Sigmoid colon (tissue), 6 donors: ENCODE measurements at regions not wholly inside any gene's neighbourhood (a gene's known extent, or its start where the extent isn't known, plus 50 kb on each side); places are given as distances from the start of the nearest gene placed in this dataset.

Experiments
- DNase-seq: peaks from one replicate; pipeline ENCODE4 v3.0.0-alpha.2; 2019
- H3K27ac ChIP-seq, 4 donors: fragments of 200-600 bp; sonication (generic); one replicate each; pipeline ENCODE4 v1.5.1; 2016 to 2019; ENCODE audit warnings: mild to moderate bottlenecking in 1 of 4
- H3K27me3 ChIP-seq, 3 donors: fragments of 200-600 bp; sonication (generic); one replicate each; pipeline ENCODE4 v1.5.1; 2019; ENCODE audit warnings: mild to moderate bottlenecking in 1 of 3
- H3K36me3 ChIP-seq, 4 donors: fragments of 200-600 bp; sonication (generic); one replicate each; pipeline ENCODE4 v1.5.1; 2016 to 2019
- H3K4me1 ChIP-seq, 4 donors: fragments of 200-600 bp; sonication (generic); one replicate each; pipeline ENCODE4 v1.5.1; 2017 to 2019
- H3K4me3 ChIP-seq, 4 donors: fragments of 200-600 bp; sonication (generic); one replicate each; pipeline ENCODE4 v1.5.1; 2017 to 2019; ENCODE audit warnings: mild to moderate bottlenecking in 2 of 4, moderate library complexity in 1 of 4
- H3K9me3 ChIP-seq, 4 donors: fragments of 200-600 bp in 3 of 4; sonication (generic) in 3 of 4; one replicate each; pipeline versions ENCODE4 v1.5.1 to v1.6.1; 2013 to 2019
- CTCF ChIP-seq, 4 experiments: fragments of 450-650 bp in 3 of 4; fragments of 200-600 bp in 1 of 4; IDR thresholded peaks; one replicate each; pipeline ENCODE4 v1.5.1; 2016 to 2019; ENCODE audit warnings: antibody characterized with exemption in 4 of 4, mild to moderate bottlenecking in 3 of 4, moderate library complexity in 2 of 4
- EP300 ChIP-seq, 4 donors: sonication (generic); formaldehyde crosslinking; IDR thresholded peaks; one replicate each; pipeline ENCODE4 v1.6.1; 2017; ENCODE audit warnings: antibody characterized with exemption in 4 of 4
- POLR2A ChIP-seq, 2 donors: fragments of 450-650 bp; IDR thresholded peaks; one replicate each; pipeline ENCODE4 v1.6.1; 2016; ENCODE audit warnings: antibody characterized with exemption in 2 of 2, mild to moderate bottlenecking in 2 of 2, moderate library complexity in 2 of 2
- POLR2AphosphoS5 ChIP-seq, 4 donors: sonication (generic); formaldehyde crosslinking; IDR thresholded peaks; one replicate each; pipeline ENCODE4 v1.6.1; 2017; ENCODE audit warnings: antibody characterized with exemption in 4 of 4
- WGBS, 2 donors: extraction: QIAGEN DNeasy Blood & Tissue Kit; methylation state at CpG; one replicate each; pipeline ENCODE4 v1.1.7; 2013; 5-methylcytosine and 5-hydroxymethylcytosine counted together
- intact Hi-C: fragments of 100-400 bp; cut with DNase I; formaldehyde crosslinking; loops from one replicate; pipeline ENCODE4 v1.15.1; 2023
- small RNA-seq, 3 donors: library from RNA; depleted of rRNA; stranded (forward); fragments of <200 nt; gene quantifications; one replicate each; pipeline ENCODE3, GENCODE V24; 2016
- donor health status: healthy with polysubstance abuse.
- donor health status: healthy.

GRCh38 chr10:32110790-32111189 lies 54.6 kb upstream of the KIF5B start:
- Histone ChIP-seq H3K27ac (no peak overlapping the region), H3K9me3 (no peaks in the 10 kb centered on the region), H3K4me1 (no peaks in the 10 kb centered on the region), H3K36me3 (no peaks in the 10 kb centered on the region), H3K4me3 (no peak overlapping the region), H3K27me3 (no peaks in the 10 kb centered on the region)
- intact Hi-C loops: no loop called here
- no peak for DNase-seq
- WGBS, 2 donors: 90 to 95% methylated on average over 7 of the region's 7 CpGs
- TF ChIP-seq POLR2A (IDR thresholded peaks at IDR 0.05) (no peak), CTCF (IDR thresholded peaks at IDR 0.05) (no peak), EP300 (IDR thresholded peaks at IDR 0.05) (no peak), POLR2AphosphoS5 (IDR thresholded peaks at IDR 0.05) (no peak)

- no peak overlapping the region for H3K27ac ChIP-seq
- DNase-seq: no peak
- WGBS, 2 donors: 92 to 93% methylated on average over 24 of the region's 24 CpGs
- H3K9me3 ChIP-seq: no peaks in the 10 kb centered on the region
- peaks cover 0 to 4% (median 1%) of the 10 kb centered on the region in 4 donors for H3K4me1 ChIP-seq
- no peak overlapping the region for H3K4me3 ChIP-seq
- TF ChIP-seq CTCF (IDR thresholded peaks at IDR 0.05): no peak
- no peak for TF ChIP-seq POLR2AphosphoS5 (IDR thresholded peaks at IDR 0.05)
- no peak for TF ChIP-seq POLR2A (IDR thresholded peaks at IDR 0.05)
- no peak for TF ChIP-seq EP300 (IDR thresholded peaks at IDR 0.05)
- H3K36me3 ChIP-seq: no peaks in the 10 kb centered on the region
- no peaks in the 10 kb centered on the region for H3K27me3 ChIP-seq
- intact Hi-C loops: no loop called here
These were observed 53.4 kb upstream of the KIF5B start for GRCh38 chr10:32109603-32110002.

Small RNA genes lying in the stretch of these regions (small RNA-seq; reads per million reads assigned to genes)
- gene AL161932.1 (0 reads per million in 3 donors), gene RNU7-22P (0 reads per million in 3 donors)
